Nephron progenitor cell (in vitro differentiated cells): ENCODE measurements at regions not wholly inside any gene's neighbourhood (a gene's known extent, or its start where the extent isn't known, plus 50 kb on each side); places are given as distances from the start of the nearest gene placed in this dataset.
"Not testable (repeated sequence)": the region's sequence is repeated elsewhere in the genome, so short reads cannot be mapped to it uniquely, and the experiment has no call there.

ENCODE experiments used
- DNase-seq: peaks from one replicate; pipeline ENCODE4 v3.0.0; 2021
- H3K27ac Mint-ChIP-seq: 2 replicates; pipeline ENCODE4 v1.8.0; 2021; ENCODE audit warnings: mild to moderate bottlenecking, moderate library complexity, mixed read lengths
- H3K27me3 Mint-ChIP-seq: 2 replicates; pipeline ENCODE4 v1.8.0; 2021; ENCODE audit warnings: mild to moderate bottlenecking, low read depth, mixed read lengths; ENCODE audit not compliant: poor library complexity
- H3K36me3 Mint-ChIP-seq: 2 replicates; pipeline ENCODE4 v1.8.0; 2021; ENCODE audit warnings: low read depth, mixed read lengths
- H3K4me1 Mint-ChIP-seq: 2 replicates; pipeline ENCODE4 v1.8.0; 2021; ENCODE audit warnings: mixed read lengths
- H3K4me3 Mint-ChIP-seq: 2 replicates; pipeline ENCODE4 v1.8.0; 2021; ENCODE audit warnings: mild to moderate bottlenecking, moderate library complexity, mixed read lengths
- H3K9me3 Mint-ChIP-seq: 2 replicates; pipeline ENCODE4 v1.8.0; 2021; ENCODE audit warnings: mild to moderate bottlenecking, moderate library complexity, mixed read lengths
- CTCF ChIP-seq: fragments of 200-600 bp; sonication (generic); IDR thresholded peaks from 2 replicates; pipeline ENCODE4 v1.5.0; 2021; ENCODE audit warnings: antibody characterized with exemption

GRCh38 chr5:44089424-44090144 lies 299.6 kb downstream of the FGF10 start:
- H3K4me1 Mint-ChIP-seq = peaks cover 17% of the 10 kb centered on the region
- H3K36me3 Mint-ChIP-seq = no peaks in the 10 kb centered on the region
- H3K4me3 Mint-ChIP-seq = no peak overlapping the region
- no peaks in the 10 kb centered on the region for H3K27me3 Mint-ChIP-seq
- H3K9me3 Mint-ChIP-seq = no peaks in the 10 kb centered on the region
- no peak for DNase-seq
- TF ChIP-seq CTCF = no peak
- no peak overlapping the region for H3K27ac Mint-ChIP-seq

DNA sequence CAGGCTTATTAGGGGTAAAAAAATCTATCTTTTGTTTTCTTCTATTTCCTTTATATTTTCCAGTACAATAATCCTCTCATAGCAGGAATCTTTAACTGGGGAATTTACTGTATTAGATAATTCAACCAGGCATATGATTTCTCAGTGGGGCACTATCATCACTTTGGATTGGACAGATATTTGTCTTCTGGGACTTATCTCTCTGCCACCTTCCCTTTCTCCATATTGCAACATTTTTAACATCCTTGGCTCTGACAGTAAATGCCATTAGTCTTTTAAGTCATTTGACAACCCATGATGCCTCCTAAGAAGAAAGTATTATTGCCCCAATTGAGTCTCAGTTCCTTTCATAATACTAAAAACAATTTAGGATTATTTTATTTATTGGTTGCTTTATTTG lies 304.1 kb downstream of the FGF10 start:
- Mint-ChIP-seq H3K4me1 (peaks cover 15% of the 10 kb centered on the region), H3K9me3 (no peaks in the 10 kb centered on the region), H3K27ac (no peak overlapping the region), H3K27me3 (no peaks in the 10 kb centered on the region), H3K4me3 (no peak overlapping the region), H3K36me3 (no peaks in the 10 kb centered on the region)
- DNase-seq = no peak
- TF ChIP-seq CTCF = no peak

DNA sequence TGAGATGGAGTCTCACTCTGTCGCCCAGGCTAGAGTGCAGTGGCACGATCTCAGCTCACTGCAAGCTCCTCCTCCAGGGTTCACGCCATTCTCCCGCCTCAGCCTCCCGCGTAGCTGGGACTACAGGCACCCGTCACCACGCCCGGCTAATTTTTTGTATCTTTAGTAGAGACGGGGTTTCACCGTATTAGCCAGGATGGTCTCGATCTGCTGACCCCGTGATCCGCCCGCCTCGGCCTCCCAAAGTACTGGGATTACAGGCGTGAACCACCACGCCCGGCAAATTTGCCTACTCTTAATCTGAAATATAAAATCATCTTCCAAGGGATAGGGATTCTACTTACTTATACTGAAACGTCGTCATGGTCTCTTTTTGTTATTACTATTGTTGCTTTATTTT lies 314.7 kb downstream of the FGF10 start:
- not testable (repeated sequence) for H3K4me3 Mint-ChIP-seq

DNA sequence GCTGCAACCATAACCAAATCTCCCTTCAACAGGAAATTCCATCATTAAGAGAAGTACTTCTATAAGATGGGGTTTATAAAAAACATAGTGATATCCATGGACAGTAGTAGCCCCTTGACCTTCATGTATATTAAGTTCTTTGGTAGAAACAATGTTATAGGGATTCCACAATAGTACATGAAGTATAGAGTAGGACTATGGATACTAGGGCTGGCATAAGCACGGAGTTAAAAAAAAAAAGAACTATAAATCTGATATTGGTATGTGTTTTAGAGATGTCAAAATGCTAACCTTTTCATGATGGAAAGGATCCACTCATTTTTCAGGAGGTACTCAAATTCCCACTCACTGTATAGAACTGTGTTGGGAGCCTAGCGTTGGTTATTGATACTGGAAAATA lies 337.6 kb downstream of the FGF10 start:
- no peak overlapping the region for H3K4me3 Mint-ChIP-seq
- no peak overlapping the region for H3K27ac Mint-ChIP-seq
- no peaks in the 10 kb centered on the region for H3K9me3 Mint-ChIP-seq
- no peak for TF ChIP-seq CTCF
- no peak for DNase-seq
- no peaks in the 10 kb centered on the region for H3K4me1 Mint-ChIP-seq
- H3K36me3 Mint-ChIP-seq = no peaks in the 10 kb centered on the region
- H3K27me3 Mint-ChIP-seq = no peaks in the 10 kb centered on the region

More for the DNA sequence above, 314.7 kb downstream of the FGF10 start:
- not testable (repeated sequence) for H3K27me3 Mint-ChIP-seq, DNase-seq, H3K9me3 Mint-ChIP-seq, H3K27ac Mint-ChIP-seq, H3K36me3 Mint-ChIP-seq, H3K4me1 Mint-ChIP-seq

GRCh38 chr5:44048276-44048984 lies 340.8 kb downstream of the FGF10 start:
- no peak overlapping the region for H3K4me3 Mint-ChIP-seq
- H3K9me3 Mint-ChIP-seq = peaks cover 11% of the 10 kb centered on the region
- no peak for TF ChIP-seq CTCF
- no peaks in the 10 kb centered on the region for H3K4me1 Mint-ChIP-seq
- DNase-seq = no peak
- H3K27me3 Mint-ChIP-seq = no peaks in the 10 kb centered on the region
- H3K36me3 Mint-ChIP-seq = peaks cover 5% of the 10 kb centered on the region
- H3K27ac Mint-ChIP-seq = no peak overlapping the region

DNA sequence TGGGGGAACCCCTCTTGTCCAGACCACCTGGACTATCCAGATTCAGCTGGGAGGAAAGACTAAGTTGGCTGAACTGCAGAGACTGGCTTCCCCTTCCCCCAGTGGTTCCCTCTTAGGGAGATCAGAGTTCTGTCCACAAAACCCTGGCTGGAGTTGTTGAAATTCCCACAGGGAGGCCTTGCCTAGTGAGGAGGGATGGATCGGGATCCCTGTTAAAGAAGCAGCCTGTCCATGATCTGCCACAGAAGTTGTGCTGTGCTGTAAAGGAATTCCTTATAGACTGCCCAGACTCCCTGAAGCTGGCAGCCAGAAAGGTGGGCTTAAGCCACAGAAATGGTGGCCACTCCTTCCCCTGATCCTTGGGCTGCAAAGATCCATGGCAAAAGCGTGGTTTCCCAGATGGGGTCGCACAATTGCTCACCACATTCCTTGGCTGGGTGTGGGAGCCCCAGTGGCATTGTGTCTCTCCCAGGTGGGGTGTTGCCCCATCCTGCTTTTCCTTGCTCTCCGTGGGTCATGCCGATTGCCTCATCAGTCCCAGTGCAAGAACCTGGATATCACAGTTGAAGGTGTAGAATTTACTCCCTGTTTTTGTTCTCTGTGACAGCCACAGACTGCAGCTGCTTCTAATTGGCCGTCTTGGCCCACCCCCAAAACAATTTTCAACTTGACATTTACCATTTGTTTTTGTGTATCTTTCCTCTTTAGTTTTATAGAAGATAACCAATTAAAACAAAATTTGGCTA lies 342.4 kb downstream of the FGF10 start:
- peaks cover 5% of the 10 kb centered on the region for H3K36me3 Mint-ChIP-seq
- DNase-seq = no peak
- TF ChIP-seq CTCF = no peak
- H3K4me3 Mint-ChIP-seq = no peak overlapping the region
- no peak overlapping the region for H3K27ac Mint-ChIP-seq
- H3K4me1 Mint-ChIP-seq = no peaks in the 10 kb centered on the region
- H3K27me3 Mint-ChIP-seq = no peaks in the 10 kb centered on the region
- H3K9me3 Mint-ChIP-seq = peaks cover 20% of the 10 kb centered on the region

DNA sequence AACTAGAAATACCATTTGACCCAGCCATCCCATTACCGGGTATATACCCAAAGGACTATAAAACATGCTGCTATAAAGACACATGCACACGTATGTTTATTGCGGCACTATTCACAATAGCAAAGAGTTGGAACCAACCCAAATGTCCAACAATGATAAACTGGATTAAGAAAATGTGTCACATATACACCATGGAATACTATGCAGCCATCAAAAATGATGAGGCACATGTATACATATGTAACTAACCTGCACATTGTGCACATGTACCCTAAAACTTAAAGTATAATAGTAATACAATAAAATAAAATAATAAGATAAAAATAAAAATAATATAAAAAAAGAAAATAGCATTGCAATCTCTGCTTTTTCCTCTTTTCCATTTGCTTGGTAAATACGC lies 344.7 kb downstream of the FGF10 start:
- H3K4me1 Mint-ChIP-seq, H3K27ac Mint-ChIP-seq, H3K36me3 Mint-ChIP-seq, H3K27me3 Mint-ChIP-seq, DNase-seq, H3K4me3 Mint-ChIP-seq: not testable (repeated sequence)
- H3K9me3 Mint-ChIP-seq = peaks cover 35% of the 10 kb centered on the region
